HG03457 (cell line): ENCODE measurements at regions not wholly inside any gene's neighbourhood (a gene's known extent, or its start where the extent isn't known, plus 50 kb on each side); places are given as distances from the start of the nearest gene placed in this dataset.

Experiments
- ATAC-seq: cut with Tn5 transposase; IDR thresholded peaks from one replicate; pipeline ENCODE4 v1.9.1; 2021; ENCODE audit warnings: moderate number of reproducible peaks; ENCODE audit not compliant: unreplicated experiment

- ATAC-seq: no peak
Observed at GRCh38 chr5:106923409-106923808, 747.3 kb downstream of the EFNA5 start.

- ATAC-seq: no peak
Observed at GRCh38 chr5:106921567-106921966, 749.2 kb downstream of the EFNA5 start.

- ATAC-seq: no peak
Observed at GRCh38 chr5:106910486-106910885, 760.3 kb downstream of the EFNA5 start.

GRCh38 chr5:106909716-106910115, 761.0 kb downstream of the EFNA5 start:
- ATAC-seq: no peak

- no peak for ATAC-seq
Observed at GRCh38 chr5:106907979-106908378, 762.8 kb downstream of the EFNA5 start.

GRCh38 chr5:106906199-106906598, 764.5 kb downstream of the EFNA5 start:
- ATAC-seq: no peak

- no peak for ATAC-seq
Observed at GRCh38 chr5:106894964-106895363, 775.8 kb downstream of the EFNA5 start.

GRCh38 chr5:106882035-106882434, 788.7 kb downstream of the EFNA5 start:
- no peak for ATAC-seq

- ATAC-seq: no peak
Observed at GRCh38 chr5:106880656-106881055, 790.1 kb downstream of the EFNA5 start.

GRCh38 chr5:106877881-106878280, 792.9 kb downstream of the EFNA5 start:
- no peak for ATAC-seq

- ATAC-seq: no peak
Observed at GRCh38 chr5:106876665-106877194, 794.0 kb downstream of the EFNA5 start.

GRCh38 chr5:106876298-106876622, 794.5 kb downstream of the EFNA5 start:
- no peak for ATAC-seq

GRCh38 chr5:106875591-106876297, 795.0 kb downstream of the EFNA5 start:
- no peak for ATAC-seq

GRCh38 chr5:106874974-106875373, 795.8 kb downstream of the EFNA5 start:
- no peak for ATAC-seq

GRCh38 chr5:106874531-106874930, 796.2 kb downstream of the EFNA5 start:
- no peak for ATAC-seq

GRCh38 chr5:106873568-106873967, 797.2 kb downstream of the EFNA5 start:
- no peak for ATAC-seq

GRCh38 chr5:106865279-106865678, 805.5 kb downstream of the EFNA5 start:
- ATAC-seq: no peak

GRCh38 chr5:106862450-106863193, 808.1 kb downstream of the EFNA5 start:
- no peak for ATAC-seq

- ATAC-seq: no peak
Observed at GRCh38 chr5:106860398-106861044, 810.2 kb downstream of the EFNA5 start.

- no peak for ATAC-seq
Observed at GRCh38 chr5:106858616-106859015, 812.1 kb downstream of the EFNA5 start.

GRCh38 chr5:106854922-106855321, 815.8 kb downstream of the EFNA5 start:
- no peak for ATAC-seq
